Fibroblast of lung (primary cell): ENCODE measurements at regions not wholly inside any gene's neighbourhood (a gene's known extent, or its start where the extent isn't known, plus 50 kb on each side); places are given as distances from the start of the nearest gene placed in this dataset.

Experiments used
- DNase-seq, 2 donors: peaks; one replicate each; pipeline versions ENCODE4 v3.0.0 to v3.0.0-alpha.2; 2010; ENCODE audit warnings: low read depth in 2 of 2
- H2AFZ ChIP-seq: 2 replicates; pipeline ENCODE4 v1.5.1; 2012; ENCODE audit warnings: low read length, control low read depth, inconsistent platforms
- H3K27ac ChIP-seq: 2 replicates; pipeline ENCODE4 v1.5.1; 2011; ENCODE audit warnings: low read length, control low read depth; ENCODE audit not compliant: insufficient read depth
- H3K27me3 ChIP-seq: 2 replicates; pipeline ENCODE4 v1.5.1; 2011; ENCODE audit warnings: mild to moderate bottlenecking, low read length; ENCODE audit not compliant: control insufficient read depth, insufficient read depth
- H3K36me3 ChIP-seq: 2 replicates; pipeline ENCODE4 v1.5.1; 2011; ENCODE audit warnings: low read length; ENCODE audit not compliant: control insufficient read depth, insufficient read depth
- H3K4me1 ChIP-seq: 2 replicates; pipeline ENCODE4 v1.5.1; 2011; ENCODE audit warnings: low read length; ENCODE audit not compliant: control insufficient read depth, insufficient read depth; ENCODE audit errors: extremely low read depth
- H3K4me2 ChIP-seq: 2 replicates; pipeline ENCODE4 v1.5.1; 2011; ENCODE audit warnings: low read length, control low read depth; ENCODE audit not compliant: insufficient read depth; ENCODE audit errors: extremely low read depth
- H3K4me3 ChIP-seq, 4 experiments: fragments of 200-600 bp in 1 of 4; sonication (generic) in 1 of 4; replicated peaks in 1 of 4; 2 replicates each; pipeline ENCODE4 v1.5.1; 2011 to 2016; ENCODE audit warnings: low read length in 4 of 4, low read depth in 3 of 4, mild to moderate bottlenecking in 3 of 4, control low read depth in 2 of 4, inconsistent platforms in 1 of 4, mixed read lengths in 1 of 4; ENCODE audit not compliant: insufficient read depth in 1 of 4; ENCODE audit errors: control extremely low read depth in 1 of 4
- H3K79me2 ChIP-seq: 2 replicates; pipeline ENCODE4 v1.5.1; 2012; ENCODE audit warnings: mild to moderate bottlenecking, low read length, inconsistent platforms; ENCODE audit not compliant: control insufficient read depth, insufficient read depth
- H3K9ac ChIP-seq: 2 replicates; pipeline ENCODE4 v1.5.1; 2011; ENCODE audit warnings: mild to moderate bottlenecking, low read length, control low read depth; ENCODE audit not compliant: insufficient read depth
- H3K9me3 ChIP-seq: 2 replicates; pipeline ENCODE4 v1.5.1; 2012; ENCODE audit warnings: low read depth, low read length; ENCODE audit not compliant: control insufficient read depth, insufficient read depth
- H4K20me1 ChIP-seq: 2 replicates; pipeline ENCODE4 v1.5.1; 2011; ENCODE audit warnings: low read length; ENCODE audit not compliant: control insufficient read depth, insufficient read depth; ENCODE audit errors: extremely low read depth
- EZH2 ChIP-seq: IDR thresholded peaks from 2 replicates; pipeline ENCODE4 v1.5.1; 2012; ENCODE audit warnings: low read length, control low read depth, mild to moderate bottlenecking; ENCODE audit errors: missing control alignments
- TF ChIP-seq, protein P1 (sequence below), 2 donors: IDR thresholded peaks in 1 of 2; conservative IDR thresholded peaks in 1 of 2; 1 replicate in 1 of 2; 2 replicates in 1 of 2; pipeline ENCODE4 v1.5.1; 2011 to 2012; ENCODE audit warnings: low read length in 2 of 2, control low read depth in 1 of 2, inconsistent platforms in 1 of 2, low read depth in 1 of 2, mild to moderate bottlenecking in 1 of 2

DNA sequence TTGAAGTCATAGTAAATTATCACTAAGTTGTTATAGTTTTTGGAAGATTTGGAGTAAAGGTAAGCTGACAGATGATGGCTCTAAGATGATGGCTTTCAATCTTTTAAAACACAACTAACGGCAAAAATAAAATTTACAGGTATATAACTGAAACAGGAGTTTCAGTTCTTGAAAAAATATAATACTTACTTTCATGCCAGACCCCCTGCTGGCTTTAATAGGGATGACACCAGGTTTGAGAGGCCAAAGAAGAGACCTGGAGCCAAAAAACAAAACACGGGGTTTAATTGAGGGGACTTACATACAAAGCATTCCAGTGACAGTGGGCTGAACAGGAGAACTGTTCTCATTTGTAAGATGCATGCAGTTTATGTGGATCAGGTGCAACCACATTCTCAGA lies 301.7 kb upstream of the PCSK5 start:
- Histone ChIP-seq H3K9ac (no peak overlapping the region), H3K4me1 (no peaks in the 10 kb centered on the region), H3K27ac (no peak overlapping the region), H3K27me3 (no peaks in the 10 kb centered on the region), H4K20me1 (no peaks in the 10 kb centered on the region), H2AFZ (no peak overlapping the region), H3K9me3 (no peaks in the 10 kb centered on the region), H3K4me3 (no peak overlapping the region), H3K4me2 (no peak overlapping the region), H3K79me2 (no peaks in the 10 kb centered on the region), H3K36me3 (no peaks in the 10 kb centered on the region)
- DNase-seq = no peak
- TF ChIP-seq EZH2 = no peak
- TF ChIP-seq, protein P1, sequence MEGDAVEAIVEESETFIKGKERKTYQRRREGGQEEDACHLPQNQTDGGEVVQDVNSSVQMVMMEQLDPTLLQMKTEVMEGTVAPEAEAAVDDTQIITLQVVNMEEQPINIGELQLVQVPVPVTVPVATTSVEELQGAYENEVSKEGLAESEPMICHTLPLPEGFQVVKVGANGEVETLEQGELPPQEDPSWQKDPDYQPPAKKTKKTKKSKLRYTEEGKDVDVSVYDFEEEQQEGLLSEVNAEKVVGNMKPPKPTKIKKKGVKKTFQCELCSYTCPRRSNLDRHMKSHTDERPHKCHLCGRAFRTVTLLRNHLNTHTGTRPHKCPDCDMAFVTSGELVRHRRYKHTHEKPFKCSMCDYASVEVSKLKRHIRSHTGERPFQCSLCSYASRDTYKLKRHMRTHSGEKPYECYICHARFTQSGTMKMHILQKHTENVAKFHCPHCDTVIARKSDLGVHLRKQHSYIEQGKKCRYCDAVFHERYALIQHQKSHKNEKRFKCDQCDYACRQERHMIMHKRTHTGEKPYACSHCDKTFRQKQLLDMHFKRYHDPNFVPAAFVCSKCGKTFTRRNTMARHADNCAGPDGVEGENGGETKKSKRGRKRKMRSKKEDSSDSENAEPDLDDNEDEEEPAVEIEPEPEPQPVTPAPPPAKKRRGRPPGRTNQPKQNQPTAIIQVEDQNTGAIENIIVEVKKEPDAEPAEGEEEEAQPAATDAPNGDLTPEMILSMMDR (conservative IDR thresholded peaks at IDR 0.05 in 1 of 2, IDR thresholded peaks at IDR 0.05 in 1 of 2; ENCODE audit: low read depth in 1 of 2, low read length in 2 of 2) = peak in 1 of 2 donors; percentile 8

DNA sequence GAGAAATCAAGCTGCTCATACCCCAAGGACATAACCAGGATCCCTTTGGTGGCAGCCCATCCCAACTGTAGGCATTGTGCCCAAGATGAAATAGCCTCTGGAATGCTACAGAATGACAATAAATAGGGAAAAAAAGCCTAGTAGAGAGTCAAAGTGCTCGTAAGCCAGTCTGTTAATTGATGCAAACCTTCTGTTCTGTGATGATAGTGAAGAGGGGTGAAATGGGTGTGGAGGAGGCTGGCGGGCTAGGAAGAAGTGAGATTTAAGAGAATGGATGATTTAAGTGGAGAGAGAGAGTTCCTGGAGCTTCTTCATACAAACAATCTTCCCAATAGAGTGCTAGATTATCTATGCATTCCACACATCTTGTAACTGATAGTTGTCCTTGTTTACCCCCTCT lies 301.0 kb upstream of the PCSK5 start:
- DNase-seq = no peak
- no peaks in the 10 kb centered on the region for H3K4me1 ChIP-seq
- no peaks in the 10 kb centered on the region for H4K20me1 ChIP-seq
- H3K27ac ChIP-seq = no peak overlapping the region
- H3K4me2 ChIP-seq = no peak overlapping the region
- no peak overlapping the region for H3K4me3 ChIP-seq
- no peaks in the 10 kb centered on the region for H3K9me3 ChIP-seq
- TF ChIP-seq, protein P1 (conservative IDR thresholded peaks at IDR 0.05 in 1 of 2, IDR thresholded peaks at IDR 0.05 in 1 of 2; ENCODE audit: low read depth in 1 of 2, low read length in 2 of 2) = no peak
- no peak for TF ChIP-seq EZH2
- H3K27me3 ChIP-seq = no peaks in the 10 kb centered on the region
- H2AFZ ChIP-seq = no peak overlapping the region
- no peaks in the 10 kb centered on the region for H3K36me3 ChIP-seq
- H3K9ac ChIP-seq = no peak overlapping the region
- no peaks in the 10 kb centered on the region for H3K79me2 ChIP-seq

DNA sequence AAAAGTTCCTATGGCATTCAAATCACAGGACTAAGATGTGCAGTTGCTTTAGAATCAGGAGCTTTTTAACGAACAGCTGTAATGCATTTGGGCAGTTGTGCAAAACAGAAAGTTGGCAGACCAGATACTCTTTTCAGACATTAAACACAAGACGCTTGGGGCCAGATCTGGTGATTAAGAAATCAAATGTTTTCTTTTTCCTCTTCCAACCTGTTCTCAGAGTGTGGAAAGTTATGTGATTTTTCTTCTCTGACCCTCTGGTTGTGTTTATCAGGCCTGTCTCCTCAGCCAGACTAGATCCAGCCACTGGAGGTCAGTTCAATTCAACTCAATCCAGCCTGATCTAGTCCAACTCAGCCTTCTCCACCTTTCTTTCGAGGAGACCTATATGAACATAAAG lies 298.5 kb upstream of the PCSK5 start:
- TF ChIP-seq, protein P1 (conservative IDR thresholded peaks at IDR 0.05 in 1 of 2, IDR thresholded peaks at IDR 0.05 in 1 of 2; ENCODE audit: low read depth in 1 of 2, low read length in 2 of 2) = no peak
- TF ChIP-seq EZH2 = no peak
- no peak overlapping the region for H3K9ac ChIP-seq
- H2AFZ ChIP-seq = no peak overlapping the region
- H3K79me2 ChIP-seq = no peaks in the 10 kb centered on the region
- no peak overlapping the region for H3K4me3 ChIP-seq
- H3K4me1 ChIP-seq = no peaks in the 10 kb centered on the region
- H3K9me3 ChIP-seq = no peaks in the 10 kb centered on the region
- H3K27me3 ChIP-seq = no peaks in the 10 kb centered on the region
- no peaks in the 10 kb centered on the region for H3K36me3 ChIP-seq
- H3K4me2 ChIP-seq = no peak overlapping the region
- no peaks in the 10 kb centered on the region for H4K20me1 ChIP-seq
- no peak for DNase-seq
- no peak overlapping the region for H3K27ac ChIP-seq
